Fibroblast of lung (primary cell): ENCODE measurements at regions not wholly inside any gene's neighbourhood (a gene's known extent, or its start where the extent isn't known, plus 50 kb on each side); places are given as distances from the start of the nearest gene placed in this dataset.
"Not testable (repeated sequence)": the region's sequence is repeated elsewhere in the genome, so short reads cannot be mapped to it uniquely, and the experiment has no call there.

Source experiments
- DNase-seq, 2 donors: peaks; one replicate each; pipeline versions ENCODE4 v3.0.0 to v3.0.0-alpha.2; 2010; ENCODE audit warnings: low read depth in 2 of 2
- H2AFZ ChIP-seq: 2 replicates; pipeline ENCODE4 v1.5.1; 2012; ENCODE audit warnings: low read length, control low read depth, inconsistent platforms
- H3K27ac ChIP-seq: 2 replicates; pipeline ENCODE4 v1.5.1; 2011; ENCODE audit warnings: low read length, control low read depth; ENCODE audit not compliant: insufficient read depth
- H3K27me3 ChIP-seq: 2 replicates; pipeline ENCODE4 v1.5.1; 2011; ENCODE audit warnings: mild to moderate bottlenecking, low read length; ENCODE audit not compliant: control insufficient read depth, insufficient read depth
- H3K36me3 ChIP-seq: 2 replicates; pipeline ENCODE4 v1.5.1; 2011; ENCODE audit warnings: low read length; ENCODE audit not compliant: control insufficient read depth, insufficient read depth
- H3K4me1 ChIP-seq: 2 replicates; pipeline ENCODE4 v1.5.1; 2011; ENCODE audit warnings: low read length; ENCODE audit not compliant: control insufficient read depth, insufficient read depth; ENCODE audit errors: extremely low read depth
- H3K4me2 ChIP-seq: 2 replicates; pipeline ENCODE4 v1.5.1; 2011; ENCODE audit warnings: low read length, control low read depth; ENCODE audit not compliant: insufficient read depth; ENCODE audit errors: extremely low read depth
- H3K4me3 ChIP-seq, 4 experiments: fragments of 200-600 bp in 1 of 4; sonication (generic) in 1 of 4; replicated peaks in 1 of 4; 2 replicates each; pipeline ENCODE4 v1.5.1; 2011 to 2016; ENCODE audit warnings: low read length in 4 of 4, low read depth in 3 of 4, mild to moderate bottlenecking in 3 of 4, control low read depth in 2 of 4, inconsistent platforms in 1 of 4, mixed read lengths in 1 of 4; ENCODE audit not compliant: insufficient read depth in 1 of 4; ENCODE audit errors: control extremely low read depth in 1 of 4
- H3K79me2 ChIP-seq: 2 replicates; pipeline ENCODE4 v1.5.1; 2012; ENCODE audit warnings: mild to moderate bottlenecking, low read length, inconsistent platforms; ENCODE audit not compliant: control insufficient read depth, insufficient read depth
- H3K9ac ChIP-seq: 2 replicates; pipeline ENCODE4 v1.5.1; 2011; ENCODE audit warnings: mild to moderate bottlenecking, low read length, control low read depth; ENCODE audit not compliant: insufficient read depth
- H3K9me3 ChIP-seq: 2 replicates; pipeline ENCODE4 v1.5.1; 2012; ENCODE audit warnings: low read depth, low read length; ENCODE audit not compliant: control insufficient read depth, insufficient read depth
- H4K20me1 ChIP-seq: 2 replicates; pipeline ENCODE4 v1.5.1; 2011; ENCODE audit warnings: low read length; ENCODE audit not compliant: control insufficient read depth, insufficient read depth; ENCODE audit errors: extremely low read depth
- EZH2 ChIP-seq: IDR thresholded peaks from 2 replicates; pipeline ENCODE4 v1.5.1; 2012; ENCODE audit warnings: low read length, control low read depth, mild to moderate bottlenecking; ENCODE audit errors: missing control alignments
- TF ChIP-seq, protein P1 (sequence below), 2 donors: IDR thresholded peaks in 1 of 2; conservative IDR thresholded peaks in 1 of 2; 1 replicate in 1 of 2; 2 replicates in 1 of 2; pipeline ENCODE4 v1.5.1; 2011 to 2012; ENCODE audit warnings: low read length in 2 of 2, control low read depth in 1 of 2, inconsistent platforms in 1 of 2, low read depth in 1 of 2, mild to moderate bottlenecking in 1 of 2

- H4K20me1 ChIP-seq = no peaks in the 10 kb centered on the region
- no peak overlapping the region for H3K9ac ChIP-seq
- no peaks in the 10 kb centered on the region for H3K9me3 ChIP-seq
- no peak for DNase-seq
- H3K27me3 ChIP-seq = no peaks in the 10 kb centered on the region
- H3K4me3 ChIP-seq = no peak overlapping the region
- H3K4me2 ChIP-seq = no peak overlapping the region
- no peaks in the 10 kb centered on the region for H3K36me3 ChIP-seq
- H3K27ac ChIP-seq = no peak overlapping the region
- TF ChIP-seq, protein P1, sequence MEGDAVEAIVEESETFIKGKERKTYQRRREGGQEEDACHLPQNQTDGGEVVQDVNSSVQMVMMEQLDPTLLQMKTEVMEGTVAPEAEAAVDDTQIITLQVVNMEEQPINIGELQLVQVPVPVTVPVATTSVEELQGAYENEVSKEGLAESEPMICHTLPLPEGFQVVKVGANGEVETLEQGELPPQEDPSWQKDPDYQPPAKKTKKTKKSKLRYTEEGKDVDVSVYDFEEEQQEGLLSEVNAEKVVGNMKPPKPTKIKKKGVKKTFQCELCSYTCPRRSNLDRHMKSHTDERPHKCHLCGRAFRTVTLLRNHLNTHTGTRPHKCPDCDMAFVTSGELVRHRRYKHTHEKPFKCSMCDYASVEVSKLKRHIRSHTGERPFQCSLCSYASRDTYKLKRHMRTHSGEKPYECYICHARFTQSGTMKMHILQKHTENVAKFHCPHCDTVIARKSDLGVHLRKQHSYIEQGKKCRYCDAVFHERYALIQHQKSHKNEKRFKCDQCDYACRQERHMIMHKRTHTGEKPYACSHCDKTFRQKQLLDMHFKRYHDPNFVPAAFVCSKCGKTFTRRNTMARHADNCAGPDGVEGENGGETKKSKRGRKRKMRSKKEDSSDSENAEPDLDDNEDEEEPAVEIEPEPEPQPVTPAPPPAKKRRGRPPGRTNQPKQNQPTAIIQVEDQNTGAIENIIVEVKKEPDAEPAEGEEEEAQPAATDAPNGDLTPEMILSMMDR (conservative IDR thresholded peaks at IDR 0.05 in 1 of 2, IDR thresholded peaks at IDR 0.05 in 1 of 2; ENCODE audit: low read depth in 1 of 2, low read length in 2 of 2) = no peak
- no peak for TF ChIP-seq EZH2
- H3K4me1 ChIP-seq = no peaks in the 10 kb centered on the region
- H3K79me2 ChIP-seq = no peaks in the 10 kb centered on the region
- H2AFZ ChIP-seq = no peak overlapping the region
Measured at GRCh38 chr7:145784809-145785780, 331.5 kb upstream of the CNTNAP2 start.

DNA sequence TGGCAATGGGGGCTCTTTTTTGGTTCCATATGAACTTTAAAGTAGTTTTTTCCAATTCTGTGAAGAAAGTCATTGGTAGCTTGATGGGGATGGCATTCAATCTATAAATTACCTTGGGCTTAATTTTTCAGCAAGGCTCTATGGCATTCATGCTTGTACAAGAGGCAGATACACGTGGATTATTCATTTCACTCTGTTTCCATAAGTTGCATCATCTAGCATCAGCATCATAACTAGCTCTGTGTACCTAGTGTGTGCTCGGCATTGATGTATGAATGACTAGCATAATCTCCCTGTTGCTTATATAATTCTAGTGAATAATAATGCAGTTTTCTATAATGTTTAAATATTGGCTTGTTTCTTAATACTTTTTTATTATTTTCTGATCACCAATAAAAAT lies 335.2 kb upstream of the CNTNAP2 start:
- H2AFZ ChIP-seq, H3K27ac ChIP-seq, H3K79me2 ChIP-seq, H4K20me1 ChIP-seq, H3K36me3 ChIP-seq, H3K4me1 ChIP-seq, H3K4me3 ChIP-seq, H3K27me3 ChIP-seq, H3K9me3 ChIP-seq, H3K9ac ChIP-seq, DNase-seq, H3K4me2 ChIP-seq: not testable (repeated sequence)

- Histone ChIP-seq H3K4me3 (no peak overlapping the region), H4K20me1 (no peaks in the 10 kb centered on the region), H3K9ac (no peak overlapping the region), H3K4me2 (no peak overlapping the region), H3K4me1 (no peaks in the 10 kb centered on the region), H3K36me3 (no peaks in the 10 kb centered on the region), H3K27me3 (no peaks in the 10 kb centered on the region), H3K27ac (no peak overlapping the region), H3K9me3 (no peaks in the 10 kb centered on the region), H3K79me2 (no peaks in the 10 kb centered on the region), H2AFZ (no peak overlapping the region)
- peak in 1 of 2 donors; percentile 3 for DNase-seq
- TF ChIP-seq EZH2 = no peak
- TF ChIP-seq, protein P1 (conservative IDR thresholded peaks at IDR 0.05 in 1 of 2, IDR thresholded peaks at IDR 0.05 in 1 of 2; ENCODE audit: low read depth in 1 of 2, low read length in 2 of 2) = no peak
Measured at GRCh38 chr7:145779140-145779539, 337.5 kb upstream of the CNTNAP2 start.
